Fibroblast of pulmonary artery (primary cell): ENCODE measurements at regions not wholly inside any gene's neighbourhood (a gene's known extent, or its start where the extent isn't known, plus 50 kb on each side); places are given as distances from the start of the nearest gene placed in this dataset.

Experiments used
- DNase-seq: peaks from one replicate; pipeline ENCODE4 v3.0.0-alpha.2; 2010; ENCODE audit warnings: low read depth
- H3K4me3 ChIP-seq: replicated peaks from 2 replicates; pipeline ENCODE4 v1.5.1; 2011; ENCODE audit warnings: low read depth, mild to moderate bottlenecking, control low read depth, low read length, moderate library complexity
- TF ChIP-seq, protein P1 (sequence below): IDR thresholded peaks from 2 replicates; pipeline ENCODE4 v1.5.1; 2011; ENCODE audit warnings: mild to moderate bottlenecking, control low read depth, low read length, inconsistent platforms; ENCODE audit errors: missing control alignments

DNA sequence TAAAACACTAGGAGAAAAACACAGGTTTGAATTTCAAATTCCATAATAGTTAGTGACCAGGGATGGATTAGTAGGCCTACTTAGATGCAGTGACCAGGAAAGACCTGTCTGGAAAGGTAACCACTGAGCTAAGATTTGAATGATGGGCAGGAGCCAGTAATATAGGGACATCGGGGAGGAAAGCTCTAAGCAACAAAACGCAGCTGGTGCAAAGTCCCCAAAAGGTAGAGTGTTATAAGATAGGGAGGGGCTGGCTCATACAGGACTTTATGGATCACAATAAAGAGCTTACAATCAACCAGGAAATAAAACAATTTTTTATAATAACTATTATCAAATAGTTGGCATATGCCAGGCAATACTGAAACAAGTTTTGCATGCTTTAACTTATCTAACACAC lies 849.4 kb downstream of the LRRTM4 start:
- TF ChIP-seq, protein P1, sequence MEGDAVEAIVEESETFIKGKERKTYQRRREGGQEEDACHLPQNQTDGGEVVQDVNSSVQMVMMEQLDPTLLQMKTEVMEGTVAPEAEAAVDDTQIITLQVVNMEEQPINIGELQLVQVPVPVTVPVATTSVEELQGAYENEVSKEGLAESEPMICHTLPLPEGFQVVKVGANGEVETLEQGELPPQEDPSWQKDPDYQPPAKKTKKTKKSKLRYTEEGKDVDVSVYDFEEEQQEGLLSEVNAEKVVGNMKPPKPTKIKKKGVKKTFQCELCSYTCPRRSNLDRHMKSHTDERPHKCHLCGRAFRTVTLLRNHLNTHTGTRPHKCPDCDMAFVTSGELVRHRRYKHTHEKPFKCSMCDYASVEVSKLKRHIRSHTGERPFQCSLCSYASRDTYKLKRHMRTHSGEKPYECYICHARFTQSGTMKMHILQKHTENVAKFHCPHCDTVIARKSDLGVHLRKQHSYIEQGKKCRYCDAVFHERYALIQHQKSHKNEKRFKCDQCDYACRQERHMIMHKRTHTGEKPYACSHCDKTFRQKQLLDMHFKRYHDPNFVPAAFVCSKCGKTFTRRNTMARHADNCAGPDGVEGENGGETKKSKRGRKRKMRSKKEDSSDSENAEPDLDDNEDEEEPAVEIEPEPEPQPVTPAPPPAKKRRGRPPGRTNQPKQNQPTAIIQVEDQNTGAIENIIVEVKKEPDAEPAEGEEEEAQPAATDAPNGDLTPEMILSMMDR: no peak
- no peak for DNase-seq
- no peak overlapping the region for H3K4me3 ChIP-seq

DNA sequence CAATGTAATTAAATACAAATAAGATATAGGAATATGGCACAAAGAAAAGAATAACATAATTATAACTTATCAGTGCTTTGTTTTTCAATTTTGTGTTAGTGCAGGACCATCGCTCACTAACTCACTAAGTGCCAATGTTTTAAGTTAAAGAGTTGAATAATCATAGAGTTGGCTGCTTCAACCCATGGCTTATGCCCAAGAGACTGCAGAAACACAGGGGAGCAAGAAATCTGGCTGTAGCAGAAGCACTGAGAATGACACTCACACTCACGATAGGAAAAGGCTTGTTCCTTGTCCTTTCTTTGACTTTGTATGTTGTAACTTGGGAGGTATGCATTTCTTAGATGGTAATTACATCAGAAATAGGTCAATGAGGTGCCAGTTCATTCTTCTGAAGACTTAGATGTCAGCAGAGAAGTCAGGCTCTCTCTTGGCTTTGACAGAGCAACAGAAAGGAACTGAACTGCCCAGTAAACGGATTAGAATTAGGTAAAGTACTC lies 852.2 kb downstream of the LRRTM4 start:
- no peak overlapping the region for H3K4me3 ChIP-seq
- TF ChIP-seq, protein P1: no peak
- no peak for DNase-seq

DNA sequence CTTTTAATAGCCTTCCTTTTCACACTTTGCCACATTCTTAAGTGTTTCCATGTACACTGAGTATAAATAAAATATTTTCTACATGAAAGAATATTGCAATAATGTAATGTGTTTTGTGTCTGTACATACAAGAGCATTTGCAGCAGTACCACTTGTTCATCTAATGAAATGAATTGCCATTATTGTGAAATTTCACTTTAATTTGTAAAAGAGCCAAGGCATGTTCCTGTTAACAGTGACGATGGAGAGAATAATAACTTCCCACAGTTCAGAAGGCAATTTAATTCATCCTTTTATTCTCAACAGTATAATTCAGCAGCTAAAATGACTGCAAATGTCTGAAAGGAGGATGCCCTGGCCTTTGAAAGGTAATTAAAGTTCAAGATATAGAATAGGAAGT lies 853.9 kb downstream of the LRRTM4 start:
- H3K4me3 ChIP-seq: no peak overlapping the region
- no peak for DNase-seq
- TF ChIP-seq, protein P1: no peak

DNA sequence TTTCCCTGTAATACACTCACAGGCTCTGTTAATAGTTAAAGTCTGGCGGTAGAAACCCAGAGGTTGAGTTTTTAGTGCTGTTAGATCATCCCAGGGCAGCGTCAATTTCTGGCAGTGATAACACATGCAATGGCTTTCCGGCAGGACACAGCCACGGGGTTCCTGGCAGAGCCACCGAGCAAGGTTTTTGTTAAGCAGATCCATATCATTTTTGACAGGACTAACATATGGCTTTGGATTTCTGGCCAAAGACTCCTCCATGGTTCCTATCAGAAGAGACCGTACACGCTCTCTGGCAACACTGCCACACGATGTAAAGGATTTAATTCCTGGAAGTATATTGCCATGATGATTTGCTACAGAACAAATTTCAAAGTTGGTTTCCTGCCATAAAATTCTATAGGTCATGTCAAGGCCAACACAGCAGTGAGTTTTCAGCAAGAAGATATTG lies 854.3 kb downstream of the LRRTM4 start:
- TF ChIP-seq, protein P1: no peak
- H3K4me3 ChIP-seq: no peak overlapping the region

DNA sequence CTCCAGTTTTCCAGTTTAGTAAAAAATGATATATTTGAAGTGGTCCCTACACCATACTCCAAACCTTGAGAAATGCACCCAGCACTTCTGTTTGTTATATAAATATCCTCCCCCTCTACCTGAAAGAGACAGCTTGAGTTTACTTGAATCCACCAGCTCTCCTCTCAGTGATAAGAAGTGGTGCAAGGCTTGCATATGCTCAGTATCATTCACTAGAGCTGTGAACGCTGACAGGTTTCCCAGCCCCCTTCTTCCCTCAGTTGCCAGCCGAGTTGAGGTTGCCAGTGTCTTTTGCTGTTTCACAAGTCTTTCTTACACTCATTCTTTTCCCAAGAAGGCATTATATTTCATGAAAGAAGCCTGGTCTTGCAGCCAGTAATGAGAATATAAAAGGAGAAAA lies 880.0 kb downstream of the LRRTM4 start:
- no peak overlapping the region for H3K4me3 ChIP-seq
- TF ChIP-seq, protein P1: no peak
- no peak for DNase-seq

More for the DNA sequence above, 854.3 kb downstream of the LRRTM4 start:
- DNase-seq: no peak

DNA sequence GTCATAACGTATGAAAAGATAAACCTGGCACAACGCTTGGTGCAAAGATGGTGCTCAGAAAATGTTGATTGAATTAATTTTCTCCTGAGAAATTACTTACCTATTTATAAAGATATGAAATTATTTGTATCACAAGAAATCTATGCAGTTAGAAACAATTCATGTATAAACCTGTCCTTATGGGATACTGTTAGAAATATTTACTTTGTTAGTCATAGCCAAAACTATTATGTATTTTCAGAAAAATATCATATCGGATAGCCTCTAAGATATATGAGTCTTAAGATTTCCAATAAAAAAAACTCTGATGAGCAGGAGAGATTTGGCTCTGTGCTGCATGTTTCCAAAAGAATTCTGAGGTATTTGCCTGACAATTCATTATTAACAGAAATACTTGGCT lies 880.7 kb downstream of the LRRTM4 start:
- DNase-seq: no peak
- H3K4me3 ChIP-seq: no peak overlapping the region
- TF ChIP-seq, protein P1: no peak

DNA sequence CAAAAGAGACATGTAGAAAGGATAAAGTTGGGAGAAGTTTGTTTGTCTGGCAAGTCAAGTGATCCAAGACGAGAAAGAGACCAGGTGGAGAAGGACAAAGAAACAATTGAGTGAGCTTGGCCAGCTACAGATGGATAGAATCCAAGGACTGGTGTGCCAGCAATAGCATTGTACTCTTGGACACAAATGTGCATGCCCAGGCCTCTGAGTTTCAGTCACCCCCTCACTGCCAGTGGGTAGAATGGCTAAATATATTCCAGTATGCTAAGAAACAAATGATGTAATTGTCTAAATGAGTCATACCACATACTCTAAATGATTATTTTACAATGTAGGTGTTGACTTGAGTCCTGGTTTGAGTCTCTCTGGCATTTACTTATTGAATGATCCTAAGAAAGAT lies 881.3 kb downstream of the LRRTM4 start:
- TF ChIP-seq, protein P1: no peak
- no peak for DNase-seq

More for the DNA sequence above, 881.3 kb downstream of the LRRTM4 start:
- H3K4me3 ChIP-seq: no peak overlapping the region
